DOHH2 (cell line): ENCODE measurements at regions not wholly inside any gene's neighbourhood (a gene's known extent, or its start where the extent isn't known, plus 50 kb on each side); places are given as distances from the start of the nearest gene placed in this dataset.

Source experiments
- H3F3A ChIP-seq: fragments of 200-600 bp; sonication (generic), shearing (Covaris generic); 2 replicates; pipeline ENCODE4 v1.6.0; 2016; ENCODE audit warnings: antibody characterized with exemption, mild to moderate bottlenecking; ENCODE audit not compliant: control insufficient read depth, insufficient read depth
- H3K27ac ChIP-seq: fragments of 200-600 bp; sonication (generic); 2 replicates; pipeline ENCODE4 v1.5.1; 2014; ENCODE audit warnings: low read depth, mild to moderate bottlenecking, low read length, moderate library complexity
- H3K27me3 ChIP-seq: fragments of 200-600 bp; sonication (generic); 2 replicates; pipeline ENCODE4 v1.6.1; 2014; ENCODE audit warnings: mild to moderate bottlenecking, low read length, mixed read lengths; ENCODE audit not compliant: control insufficient read depth
- H3K36me3 ChIP-seq: fragments of 200-600 bp; sonication (generic); 2 replicates; pipeline ENCODE4 v1.6.1; 2014; ENCODE audit warnings: mild to moderate bottlenecking, low read length, moderate library complexity, mixed read lengths; ENCODE audit not compliant: control insufficient read depth
- H3K4me1 ChIP-seq: fragments of 200-600 bp; sonication (generic); 2 replicates; pipeline ENCODE4 v1.6.1; 2014; ENCODE audit warnings: mild to moderate bottlenecking, low read length, mixed read lengths; ENCODE audit not compliant: control insufficient read depth
- H3K4me2 ChIP-seq: fragments of 200-600 bp; sonication (generic); 2 replicates; pipeline ENCODE4 v1.6.0; 2014; ENCODE audit warnings: mild to moderate bottlenecking, low read length, moderate library complexity
- H3K4me3 ChIP-seq: fragments of 200-600 bp; sonication (generic); 2 replicates; pipeline ENCODE4 v1.5.1; 2014; ENCODE audit warnings: mild to moderate bottlenecking, low read length, mixed read lengths
- H3K79me2 ChIP-seq: fragments of 200-600 bp; sonication (generic); 2 replicates; pipeline ENCODE4 v1.6.1; 2014; ENCODE audit warnings: mild to moderate bottlenecking, low read length, mixed read lengths; ENCODE audit not compliant: control insufficient read depth
- H3K9me2 ChIP-seq: fragments of 200-600 bp; sonication (generic); replicated peaks from 2 replicates; pipeline ENCODE4 v1.6.1; 2014; ENCODE audit warnings: mild to moderate bottlenecking, low read length, mixed read lengths; ENCODE audit not compliant: control insufficient read depth
- H3K9me3 ChIP-seq: fragments of 200-600 bp; sonication (generic); 2 replicates; pipeline ENCODE4 v1.6.1; 2014; ENCODE audit warnings: antibody characterized with exemption, low read length, mixed read lengths; ENCODE audit not compliant: control insufficient read depth, insufficient read depth
- H4K20me1 ChIP-seq: fragments of 200-600 bp; sonication (generic); 2 replicates; pipeline ENCODE4 v1.6.0; 2014; ENCODE audit warnings: low read depth, mild to moderate bottlenecking, antibody characterized with exemption, low read length, moderate library complexity; ENCODE audit not compliant: control insufficient read depth, insufficient read depth
- CTCF ChIP-seq: fragments of 200-600 bp; sonication (generic); IDR thresholded peaks from one replicate; pipeline ENCODE4 v1.5.1; 2014; ENCODE audit warnings: antibody characterized with exemption, mild to moderate bottlenecking, low read depth, low read length; ENCODE audit not compliant: poor library complexity, severe bottlenecking
- EZH2phosphoT487 ChIP-seq: fragments of 200-600 bp; sonication (generic); IDR thresholded peaks from 2 replicates; pipeline ENCODE4 v1.6.1; 2017; ENCODE audit warnings: borderline replicate concordance, mild to moderate bottlenecking, antibody characterized with exemption, low read length, moderate library complexity, mixed read lengths

- Histone ChIP-seq H3K4me3 (no peak overlapping the region), H3K36me3 (no peaks in the 10 kb centered on the region), H3K4me2 (no peak overlapping the region), H4K20me1 (no peaks in the 10 kb centered on the region), H3K27me3 (no peaks in the 10 kb centered on the region), H3K9me3 (no peaks in the 10 kb centered on the region; the same call in 1 of the 2 replicates), H3K4me1 (no peaks in the 10 kb centered on the region), H3K27ac (no peak overlapping the region), H3F3A (no peaks in the 10 kb centered on the region), H3K79me2 (no peaks in the 10 kb centered on the region), H3K9me2 (no peaks in the 10 kb centered on the region)
- no peak for TF ChIP-seq EZH2phosphoT487
- TF ChIP-seq CTCF: no peak
Observed at GRCh38 chr13:80753866-80754265, 412.9 kb upstream of the SPRY2 start.

- TF ChIP-seq EZH2phosphoT487: no peak
- no peak for TF ChIP-seq CTCF
- no peaks in the 10 kb centered on the region for H3K4me1 ChIP-seq
- H4K20me1 ChIP-seq: no peaks in the 10 kb centered on the region
- no peaks in the 10 kb centered on the region for H3F3A ChIP-seq
- H3K4me2 ChIP-seq: no peak overlapping the region
- no peak overlapping the region for H3K27ac ChIP-seq
- H3K27me3 ChIP-seq: no peaks in the 10 kb centered on the region
- no peak overlapping the region for H3K4me3 ChIP-seq
- no peaks in the 10 kb centered on the region for H3K9me2 ChIP-seq
- no peaks in the 10 kb centered on the region for H3K9me3 ChIP-seq
- H3K79me2 ChIP-seq: no peaks in the 10 kb centered on the region
- no peaks in the 10 kb centered on the region for H3K36me3 ChIP-seq
Observed at GRCh38 chr13:80751854-80752253, 410.9 kb upstream of the SPRY2 start.

- Histone ChIP-seq H3K79me2 (no peaks in the 10 kb centered on the region), H3K9me2 (no peaks in the 10 kb centered on the region), H3K9me3 (no peaks in the 10 kb centered on the region), H3K27me3 (no peaks in the 10 kb centered on the region), H3F3A (no peaks in the 10 kb centered on the region), H3K36me3 (no peaks in the 10 kb centered on the region), H3K4me3 (no peak overlapping the region), H3K4me2 (no peak overlapping the region), H3K4me1 (no peaks in the 10 kb centered on the region), H4K20me1 (no peaks in the 10 kb centered on the region), H3K27ac (no peak overlapping the region)
- TF ChIP-seq EZH2phosphoT487: no peak
Observed at GRCh38 chr13:80744147-80744914, 403.4 kb upstream of the SPRY2 start.

GRCh38 chr13:80742033-80742432 is 401.1 kb upstream of the SPRY2 start:
- H3K9me2 ChIP-seq: no peaks in the 10 kb centered on the region
- H3K9me3 ChIP-seq: no peaks in the 10 kb centered on the region
- H3K4me2 ChIP-seq: no peak overlapping the region
- no peaks in the 10 kb centered on the region for H3F3A ChIP-seq
- no peaks in the 10 kb centered on the region for H3K79me2 ChIP-seq
- no peaks in the 10 kb centered on the region for H3K36me3 ChIP-seq
- H3K27me3 ChIP-seq: no peaks in the 10 kb centered on the region
- no peak overlapping the region for H3K4me3 ChIP-seq
- TF ChIP-seq EZH2phosphoT487 (no peak), CTCF (no peak)
- no peaks in the 10 kb centered on the region for H4K20me1 ChIP-seq
- H3K27ac ChIP-seq: no peak overlapping the region
- H3K4me1 ChIP-seq: no peaks in the 10 kb centered on the region
